Ishikawa (cell line): ENCODE measurements at regions not wholly inside any gene's neighbourhood (a gene's known extent, or its start where the extent isn't known, plus 50 kb on each side); places are given as distances from the start of the nearest gene placed in this dataset.

ENCODE experiments used
- CREB1 ChIP-seq: IDR thresholded peaks from 2 replicates; pipeline ENCODE4 v1.6.1; 2012; ENCODE audit warnings: low read depth
- RAD21 ChIP-seq: IDR thresholded peaks from 2 replicates; pipeline ENCODE4 v1.6.1; 2012; ENCODE audit warnings: low read depth
- YY1 ChIP-seq: IDR thresholded peaks from 2 replicates; pipeline ENCODE4 v1.6.1; 2012; ENCODE audit warnings: low read depth

DNA sequence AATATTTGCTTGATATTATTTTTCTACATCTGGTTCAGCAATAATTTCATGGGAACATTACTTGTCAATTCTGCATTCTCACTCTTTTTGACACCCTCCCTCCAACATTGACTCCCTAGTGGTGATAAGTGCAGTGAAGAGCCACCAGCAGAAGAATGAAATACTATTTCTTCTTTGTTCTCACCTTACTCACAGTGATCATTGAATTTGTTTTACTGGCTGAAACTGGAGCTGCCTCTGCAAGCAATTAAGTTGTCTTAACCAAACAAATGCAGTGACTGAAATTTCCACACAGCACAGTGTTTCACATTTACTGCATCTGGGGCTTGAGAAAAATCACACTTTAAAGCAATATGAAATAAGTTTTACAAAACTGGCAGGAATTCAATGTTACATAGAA lies 189.8 kb downstream of the JRKL start:
- TF ChIP-seq RAD21 (no peak), YY1 (no peak), CREB1 (no peak)
